ENCODE measurements at regions not wholly inside any gene's neighbourhood (a gene's known extent, or its start where the extent isn't known, plus 50 kb on each side); places are given as distances from the start of the nearest gene placed in this dataset.

DNA sequence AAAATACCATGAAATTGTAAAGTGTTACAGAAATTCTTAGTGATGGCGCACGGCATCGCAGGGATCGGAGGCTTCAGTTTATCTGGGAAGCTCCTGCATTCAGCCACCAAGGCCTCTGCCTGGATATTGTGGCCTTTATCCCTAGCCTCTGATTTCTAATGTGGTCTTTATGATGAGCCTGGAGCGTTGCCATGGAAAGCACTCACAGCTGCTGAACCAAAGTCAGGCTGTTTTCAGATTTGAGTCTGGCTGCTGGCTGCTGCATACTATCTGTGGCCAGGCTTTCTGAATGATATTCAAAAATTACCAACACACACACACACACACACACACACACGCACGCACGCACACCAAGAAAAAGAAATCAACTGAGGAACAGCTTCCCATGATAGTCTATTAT, 101.1 kb upstream of the ZNF366 start:
- Histone ChIP-seq H3K14ac (ENCODE audit: insufficient read length) (no peak overlapping the region), H4K8ac (ENCODE audit: extremely low read depth, insufficient read depth, low read length) (no peak overlapping the region), H2BK15ac (ENCODE audit: low read length) (no peak overlapping the region), H3K9me3 (ENCODE audit: insufficient read depth in 2 of 2, low read depth in 1 of 2, low read length in 1 of 2) (no peaks in the 10 kb centered on the region), H4K91ac (replicated peaks; ENCODE audit: insufficient read length, low read length) (no peak overlapping the region), H4K20me1 (replicated peaks in 1 of 2; ENCODE audit: control insufficient read depth in 1 of 2, insufficient read depth in 2 of 2, low read length in 2 of 2) (no peaks in the 10 kb centered on the region), H2AK5ac (ENCODE audit: low read depth, low read length) (no peak overlapping the region), H2AFZ (ENCODE audit: low read length) (no peak overlapping the region), H3K9ac (replicated peaks in 1 of 4; ENCODE audit: extremely low read depth in 1 of 4, low read depth in 3 of 4, low read length in 3 of 4) (no peak overlapping the region), H2BK12ac (ENCODE audit: low read depth, low read length) (no peak overlapping the region), H4K5ac (ENCODE audit: insufficient read length, low read depth, low read length) (no peak overlapping the region), H3K27ac (ENCODE audit: low read depth, low read length) (no peak overlapping the region), H3K79me2 (ENCODE audit: control insufficient read depth in 1 of 2, insufficient read depth in 2 of 2, low read length in 2 of 2) (no peaks in the 10 kb centered on the region), H3K4me2 (ENCODE audit: insufficient read depth in 1 of 2, low read depth in 2 of 2, low read length in 2 of 2) (no peak overlapping the region), H3K27me3 (replicated peaks in 1 of 4; ENCODE audit: control insufficient read depth in 3 of 4, extremely low read depth in 1 of 4, insufficient read depth in 3 of 4, low read length in 3 of 4) (no peaks in the 10 kb centered on the region; a peak in 1 of 7 replicates), H2BK20ac (ENCODE audit: low read length) (no peak overlapping the region), H3K36me3 (ENCODE audit: control insufficient read depth in 2 of 4, insufficient read depth in 4 of 4, low read length in 3 of 4) (no peaks in the 10 kb centered on the region), H3K4me1 (replicated peaks in 1 of 4; ENCODE audit: control insufficient read depth in 3 of 4, insufficient read depth in 4 of 4, low read length in 3 of 4) (no peaks in the 10 kb centered on the region), H3K79me1 (ENCODE audit: low read depth, low read length) (no peaks in the 10 kb centered on the region), H3K56ac (replicated peaks; ENCODE audit: insufficient read length, low read depth, low read length) (no peak overlapping the region), H3K23ac (ENCODE audit: insufficient read length) (no peak overlapping the region), H2BK120ac (replicated peaks; ENCODE audit: low read depth, low read length) (no peak overlapping the region), H3K4ac (replicated peaks; ENCODE audit: insufficient read length, low read depth, low read length) (no peak overlapping the region), H3K23me2 (ENCODE audit: low read depth, low read length) (no peaks in the 10 kb centered on the region), H3K18ac (ENCODE audit: extremely low read depth, low read length) (no peak overlapping the region), H2BK5ac (ENCODE audit: low read depth, low read length) (no peak overlapping the region), H3K4me3 (ENCODE audit: extremely low read depth in 1 of 4, insufficient read depth in 2 of 4, low read depth in 3 of 4, low read length in 4 of 4) (no peak overlapping the region)
- WGBS, 2 experiments (ENCODE audit: extremely low coverage in 1 of 2, insufficient coverage in 1 of 2, insufficient read length in 1 of 2, insufficient replicate concordance in 2 of 2, low coverage in 1 of 2, low lambda C conversion rate in 2 of 2, missing lambda C conversion rate in 1 of 2): 92% methylated on average over 8 of the region's 8 CpGs; no CpG with 5 or more reads in 1 of the 2 experiments
- FAIRE-seq (no peak), DNase-seq (ENCODE audit: low read depth in 1 of 2, low spot score in 2 of 2) (no peak)
- CTCF ChIA-PET (ENCODE audit: partially characterized antibody): interaction anchor here (2.3 kb wide), 1 partner anchor 205 kb away, joined by 6 read pairs; no protein-coding TSS in a partner anchor
- TF ChIP-seq YY1 (IDR thresholded peaks at IDR 0.05; ENCODE audit: low read depth, low read length) (no peak), KDM1A (IDR thresholded peaks at IDR 0.05; ENCODE audit: borderline replicate concordance, low read length) (no peak), SP4 (IDR thresholded peaks at IDR 0.05; ENCODE audit: low read length) (no peak)
- TF ChIP-seq, protein P1, sequence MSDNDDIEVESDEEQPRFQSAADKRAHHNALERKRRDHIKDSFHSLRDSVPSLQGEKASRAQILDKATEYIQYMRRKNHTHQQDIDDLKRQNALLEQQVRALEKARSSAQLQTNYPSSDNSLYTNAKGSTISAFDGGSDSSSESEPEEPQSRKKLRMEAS (IDR thresholded peaks at IDR 0.05): no peak
- POLR2A ChIA-PET (ENCODE audit: partially characterized antibody): no interaction called here

All from H1 (cell line).